ENCODE measurements at regions not wholly inside any gene's neighbourhood (a gene's known extent, or its start where the extent isn't known, plus 50 kb on each side); places are given as distances from the start of the nearest gene placed in this dataset.

- WGBS (ENCODE audit: insufficient coverage), result 80% methylated on average over 1 of the region's 3 CpGs
- no peaks in the 10 kb centered on the region for H3K4me1 ChIP-seq (ENCODE audit: control insufficient read depth in 1 of 2, insufficient read depth in 2 of 2, low read length in 2 of 2)
- H3K27me3 ChIP-seq (ENCODE audit: control insufficient read depth in 2 of 2, insufficient read depth in 2 of 2, low read length in 2 of 2), result no peaks in the 10 kb centered on the region
- no peaks in the 10 kb centered on the region for H3K79me2 ChIP-seq (ENCODE audit: insufficient read depth, low read length)
- no peaks in the 10 kb centered on the region for H3K27me3 Mint-ChIP-seq (ENCODE audit: low read depth in 3 of 3)
- H3K4me3 ChIP-seq (replicated peaks in 1 of 3; ENCODE audit: low read depth in 2 of 3, low read length in 3 of 3), result no peak overlapping the region
- H3K4me3 Mint-ChIP-seq, result no peak overlapping the region
- H3K4me1 Mint-ChIP-seq, result no peaks in the 10 kb centered on the region
- no peak for TF ChIP-seq CTCF (IDR thresholded peaks at IDR 0.05)
- no peak overlapping the region for H3K27ac Mint-ChIP-seq
- no peak overlapping the region for H2AFZ ChIP-seq (ENCODE audit: insufficient read depth, low read depth, low read length, poor library complexity, severe bottlenecking)
- H3K36me3 ChIP-seq (replicated peaks in 1 of 2; ENCODE audit: control insufficient read depth in 1 of 2, insufficient read depth in 2 of 2, low read length in 2 of 2), result no peaks in the 10 kb centered on the region
- H3K9me3 Mint-ChIP-seq, result peaks cover 0 to 5% (median 2%) of the 10 kb centered on the region in 7 donors
- intact Hi-C loops (cut with micrococcal nuclease), result no loop called here
- no peaks in the 10 kb centered on the region for H3K36me3 Mint-ChIP-seq
- no peak for DNase-seq
- H4K20me1 ChIP-seq (ENCODE audit: insufficient read depth, low read length), result no peaks in the 10 kb centered on the region
- no peak overlapping the region for H3K9ac ChIP-seq (ENCODE audit: insufficient read depth, low read length, poor library complexity, severe bottlenecking)
- peaks cover under 1 to 13% of the 10 kb centered on the region in 2 donors for H3K9me3 ChIP-seq (replicated peaks in 1 of 2; ENCODE audit: control insufficient read depth in 1 of 2, insufficient read depth in 1 of 2, low read length in 2 of 2)
- H3K4me2 ChIP-seq (replicated peaks; ENCODE audit: extremely low read depth, low read length, poor library complexity, severe bottlenecking), result no peak overlapping the region
- H3K27ac ChIP-seq (ENCODE audit: low read depth in 1 of 2, low read length in 2 of 2), result no peak overlapping the region
Measured at GRCh38 chr1:104295511-104295910, 545.8 kb downstream of the AMY1C start.

GRCh38 chr1:104309673-104310072 lies 560.0 kb downstream of the AMY1C start:
- Mint-ChIP-seq H3K4me3 (no peak overlapping the region), H3K4me1 (no peaks in the 10 kb centered on the region), H3K9me3 (peaks cover 0 to 7% (median 3%) of the 10 kb centered on the region in 7 donors), H3K36me3 (no peaks in the 10 kb centered on the region), H3K27ac (no peak overlapping the region), H3K27me3 (ENCODE audit: low read depth in 3 of 3) (peaks cover 0 to 2% (median 0%) of the 10 kb centered on the region in 3 donors)
- H3K27me3 ChIP-seq (ENCODE audit: control insufficient read depth in 2 of 2, insufficient read depth in 2 of 2, low read length in 2 of 2), result no peaks in the 10 kb centered on the region
- H3K9ac ChIP-seq (ENCODE audit: insufficient read depth, low read length, poor library complexity, severe bottlenecking), result no peak overlapping the region
- H2AFZ ChIP-seq (ENCODE audit: insufficient read depth, low read depth, low read length, poor library complexity, severe bottlenecking), result no peak overlapping the region
- H3K4me1 ChIP-seq (ENCODE audit: control insufficient read depth in 1 of 2, insufficient read depth in 2 of 2, low read length in 2 of 2), result no peaks in the 10 kb centered on the region
- no peak for TF ChIP-seq CTCF (IDR thresholded peaks at IDR 0.05)
- H3K4me2 ChIP-seq (replicated peaks; ENCODE audit: extremely low read depth, low read length, poor library complexity, severe bottlenecking), result no peak overlapping the region
- H3K27ac ChIP-seq (ENCODE audit: low read depth in 1 of 2, low read length in 2 of 2), result no peak overlapping the region
- H3K36me3 ChIP-seq (replicated peaks in 1 of 2; ENCODE audit: control insufficient read depth in 1 of 2, insufficient read depth in 2 of 2, low read length in 2 of 2), result no peaks in the 10 kb centered on the region
- intact Hi-C loops (cut with micrococcal nuclease), result no loop called here
- H3K4me3 ChIP-seq (replicated peaks in 1 of 3; ENCODE audit: low read depth in 2 of 3, low read length in 3 of 3), result no peak overlapping the region
- peaks cover 0 to 5% of the 10 kb centered on the region in 2 donors for H3K9me3 ChIP-seq (replicated peaks in 1 of 2; ENCODE audit: control insufficient read depth in 1 of 2, insufficient read depth in 1 of 2, low read length in 2 of 2)
- no peaks in the 10 kb centered on the region for H4K20me1 ChIP-seq (ENCODE audit: insufficient read depth, low read length)
- no CpG with 5 or more reads among the region's 1 CpG for WGBS (ENCODE audit: insufficient coverage)
- DNase-seq, result no peak
- H3K79me2 ChIP-seq (ENCODE audit: insufficient read depth, low read length), result no peaks in the 10 kb centered on the region
